GM23338 (cell line): ENCODE measurements at regions not wholly inside any gene's neighbourhood (a gene's known extent, or its start where the extent isn't known, plus 50 kb on each side); places are given as distances from the start of the nearest gene placed in this dataset.

Experiments used
- ATAC-seq: fragments of 200-7000 bp; cut with Tn5 transposase; 3 replicates; pipeline ENCODE4 v1.9.1; 2020
- DNase-seq: peaks from one replicate; pipeline ENCODE4 v3.0.0-alpha.2; 2015; ENCODE audit warnings: low spot score
- H2AFZ ChIP-seq: fragments of 200-600 bp; sonication (generic); 2 replicates; pipeline ENCODE4 v1.8.0; 2016; ENCODE audit warnings: antibody characterized with exemption, mild to moderate bottlenecking, moderate library complexity
- H3F3A ChIP-seq: fragments of 200-600 bp; sonication (generic); replicated peaks from 2 replicates; pipeline ENCODE4 v1.8.0; 2017; ENCODE audit warnings: antibody characterized with exemption, mixed run types, low read depth
- H3K27ac ChIP-seq: fragments of 200-600 bp; sonication (generic); 2 replicates; pipeline ENCODE4 v1.6.1; 2016; ENCODE audit warnings: low read depth
- H3K27me3 ChIP-seq: fragments of 200-600 bp; sonication (generic); 2 replicates; pipeline ENCODE4 v1.8.0; 2016; ENCODE audit warnings: mild to moderate bottlenecking, mixed run types, moderate library complexity; ENCODE audit not compliant: insufficient read depth
- H3K36me3 ChIP-seq: fragments of 200-600 bp; sonication (generic); 2 replicates; pipeline ENCODE4 v1.8.0; 2016; ENCODE audit warnings: mild to moderate bottlenecking; ENCODE audit not compliant: insufficient read depth
- H3K4me1 ChIP-seq: fragments of 200-600 bp; sonication (generic); 2 replicates; pipeline ENCODE4 v1.8.0; 2016; ENCODE audit warnings: mild to moderate bottlenecking, moderate library complexity; ENCODE audit not compliant: insufficient read depth
- H3K4me2 ChIP-seq: fragments of 200-600 bp; sonication (generic); 2 replicates; pipeline ENCODE4 v1.7.1; 2017; ENCODE audit warnings: mixed run types
- H3K4me3 ChIP-seq: fragments of 200-600 bp; sonication (generic); 2 replicates; pipeline ENCODE4 v1.6.1; 2016; ENCODE audit warnings: mixed run types
- H3K79me2 ChIP-seq: fragments of 200-600 bp; sonication (generic); replicated peaks from 2 replicates; pipeline ENCODE4 v1.8.0; 2017; ENCODE audit warnings: mild to moderate bottlenecking; ENCODE audit not compliant: insufficient read depth
- H3K9me2 ChIP-seq: fragments of 200-600 bp; sonication (generic); 2 replicates; pipeline ENCODE4 v1.8.0; 2017; ENCODE audit not compliant: insufficient read depth
- H4K20me1 ChIP-seq: fragments of 200-600 bp; sonication (generic); replicated peaks from 2 replicates; pipeline ENCODE4 v1.8.0; 2017; ENCODE audit warnings: mild to moderate bottlenecking; ENCODE audit not compliant: insufficient read depth
- H3K27ac Mint-ChIP-seq: 2 replicates; pipeline ENCODE4 v1.8.0; 2020; ENCODE audit warnings: inconsistent platforms, mild to moderate bottlenecking, moderate library complexity, mixed read lengths
- H3K27me3 Mint-ChIP-seq: 3 replicates; pipeline ENCODE4 v1.8.0; 2022; ENCODE audit warnings: low read depth, mild to moderate bottlenecking, moderate library complexity, mixed read lengths, inconsistent platforms; ENCODE audit not compliant: insufficient read depth, poor library complexity
- H3K36me3 Mint-ChIP-seq: 3 replicates; pipeline ENCODE4 v1.8.0; 2021; ENCODE audit warnings: low read depth, mild to moderate bottlenecking, inconsistent platforms, moderate library complexity, mixed read lengths
- H3K4me1 Mint-ChIP-seq: 3 replicates; pipeline ENCODE4 v1.8.0; 2020; ENCODE audit warnings: mild to moderate bottlenecking, inconsistent platforms, mixed read lengths
- H3K4me3 Mint-ChIP-seq: 3 replicates; pipeline ENCODE4 v1.8.0; 2021; ENCODE audit warnings: moderate library complexity, mild to moderate bottlenecking, inconsistent platforms, mixed read lengths
- H3K9me3 Mint-ChIP-seq: 3 replicates; pipeline ENCODE4 v1.8.0; 2020; ENCODE audit warnings: moderate library complexity, mild to moderate bottlenecking, inconsistent platforms, mixed read lengths
- CREB1 ChIP-seq: fragments of 250-450 bp; sonication (Bioruptor Pico); IDR thresholded peaks from 2 replicates; pipeline ENCODE4 v1.5.0; 2020; ENCODE audit warnings: low read depth, mild to moderate bottlenecking, moderate library complexity
- EZH2phosphoT487 ChIP-seq: fragments of 200-600 bp; sonication (generic); IDR thresholded peaks from one replicate; pipeline ENCODE4 v1.8.1; 2018; ENCODE audit warnings: antibody characterized with exemption; ENCODE audit not compliant: unreplicated experiment
- ZNF331 ChIP-seq: fragments of 250-450 bp; sonication (Bioruptor Pico); IDR thresholded peaks from 2 replicates; pipeline ENCODE4 v1.5.0; 2020; ENCODE audit warnings: low read depth, mild to moderate bottlenecking, moderate library complexity
- TF ChIP-seq, protein P1 (sequence below), 2 experiments: fragments of 200-600 bp in 1 of 2; sonication (generic) in 1 of 2; conservative IDR thresholded peaks; 2 replicates each; pipeline versions ENCODE4 v1.5.1 to v1.6.1; 2016 to 2017; ENCODE audit warnings: antibody characterized with exemption in 2 of 2, low read depth in 2 of 2, mild to moderate bottlenecking in 2 of 2, moderate library complexity in 1 of 2
- TF ChIP-seq, protein P2 (sequence below): IDR thresholded peaks from one replicate; pipeline ENCODE4 v1.6.1; 2018; ENCODE audit warnings: antibody characterized with exemption; ENCODE audit not compliant: unreplicated experiment
- TF ChIP-seq, protein P3 (sequence below): IDR thresholded peaks from 2 replicates; pipeline ENCODE4 v1.6.1; 2016; ENCODE audit warnings: antibody characterized with exemption

DNA sequence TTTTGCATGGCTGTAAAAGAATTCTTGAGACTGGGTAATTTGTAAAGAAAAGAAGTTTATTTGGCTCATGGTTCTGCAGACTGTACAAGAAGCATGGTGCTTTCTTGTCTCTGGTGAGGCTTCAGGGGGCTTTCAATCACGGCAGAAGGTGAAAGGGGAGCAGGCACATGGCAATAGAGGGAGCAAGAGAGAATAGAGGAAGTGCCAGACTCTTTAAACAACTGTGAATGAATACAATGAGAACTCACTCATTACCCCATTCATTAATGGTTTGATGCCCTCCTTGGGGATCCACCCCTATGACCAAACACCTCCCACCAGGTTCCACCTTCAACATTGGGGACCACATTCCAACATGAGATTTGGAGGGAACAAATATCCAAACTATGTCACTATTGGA is 463.5 kb downstream of the MTX2 start:
- no peaks in the 10 kb centered on the region for H3K4me1 Mint-ChIP-seq
- Histone ChIP-seq H4K20me1 (no peaks in the 10 kb centered on the region), H3K4me1 (no peaks in the 10 kb centered on the region), H3K4me2 (no peak overlapping the region), H3K27ac (no peak overlapping the region), H3K36me3 (no peaks in the 10 kb centered on the region), H3K4me3 (no peak overlapping the region), H3K9me2 (peaks cover 6% of the 10 kb centered on the region; the same call in 1 of the 2 replicates), H3K79me2 (no peaks in the 10 kb centered on the region), H3F3A (no peaks in the 10 kb centered on the region), H3K27me3 (no peaks in the 10 kb centered on the region), H2AFZ (peak overlapping the region; percentile 61)
- H3K4me3 Mint-ChIP-seq, result no peak overlapping the region
- no peak for TF ChIP-seq EZH2phosphoT487
- no peak for TF ChIP-seq CREB1 (CRISPR knock-in tag)
- TF ChIP-seq, protein P1, sequence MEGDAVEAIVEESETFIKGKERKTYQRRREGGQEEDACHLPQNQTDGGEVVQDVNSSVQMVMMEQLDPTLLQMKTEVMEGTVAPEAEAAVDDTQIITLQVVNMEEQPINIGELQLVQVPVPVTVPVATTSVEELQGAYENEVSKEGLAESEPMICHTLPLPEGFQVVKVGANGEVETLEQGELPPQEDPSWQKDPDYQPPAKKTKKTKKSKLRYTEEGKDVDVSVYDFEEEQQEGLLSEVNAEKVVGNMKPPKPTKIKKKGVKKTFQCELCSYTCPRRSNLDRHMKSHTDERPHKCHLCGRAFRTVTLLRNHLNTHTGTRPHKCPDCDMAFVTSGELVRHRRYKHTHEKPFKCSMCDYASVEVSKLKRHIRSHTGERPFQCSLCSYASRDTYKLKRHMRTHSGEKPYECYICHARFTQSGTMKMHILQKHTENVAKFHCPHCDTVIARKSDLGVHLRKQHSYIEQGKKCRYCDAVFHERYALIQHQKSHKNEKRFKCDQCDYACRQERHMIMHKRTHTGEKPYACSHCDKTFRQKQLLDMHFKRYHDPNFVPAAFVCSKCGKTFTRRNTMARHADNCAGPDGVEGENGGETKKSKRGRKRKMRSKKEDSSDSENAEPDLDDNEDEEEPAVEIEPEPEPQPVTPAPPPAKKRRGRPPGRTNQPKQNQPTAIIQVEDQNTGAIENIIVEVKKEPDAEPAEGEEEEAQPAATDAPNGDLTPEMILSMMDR (conservative IDR thresholded peaks at IDR 0.05; ENCODE audit: low read depth in 2 of 2), result no peak
- TF ChIP-seq ZNF331 (CRISPR knock-in tag), result no peak
- TF ChIP-seq, protein P2, sequence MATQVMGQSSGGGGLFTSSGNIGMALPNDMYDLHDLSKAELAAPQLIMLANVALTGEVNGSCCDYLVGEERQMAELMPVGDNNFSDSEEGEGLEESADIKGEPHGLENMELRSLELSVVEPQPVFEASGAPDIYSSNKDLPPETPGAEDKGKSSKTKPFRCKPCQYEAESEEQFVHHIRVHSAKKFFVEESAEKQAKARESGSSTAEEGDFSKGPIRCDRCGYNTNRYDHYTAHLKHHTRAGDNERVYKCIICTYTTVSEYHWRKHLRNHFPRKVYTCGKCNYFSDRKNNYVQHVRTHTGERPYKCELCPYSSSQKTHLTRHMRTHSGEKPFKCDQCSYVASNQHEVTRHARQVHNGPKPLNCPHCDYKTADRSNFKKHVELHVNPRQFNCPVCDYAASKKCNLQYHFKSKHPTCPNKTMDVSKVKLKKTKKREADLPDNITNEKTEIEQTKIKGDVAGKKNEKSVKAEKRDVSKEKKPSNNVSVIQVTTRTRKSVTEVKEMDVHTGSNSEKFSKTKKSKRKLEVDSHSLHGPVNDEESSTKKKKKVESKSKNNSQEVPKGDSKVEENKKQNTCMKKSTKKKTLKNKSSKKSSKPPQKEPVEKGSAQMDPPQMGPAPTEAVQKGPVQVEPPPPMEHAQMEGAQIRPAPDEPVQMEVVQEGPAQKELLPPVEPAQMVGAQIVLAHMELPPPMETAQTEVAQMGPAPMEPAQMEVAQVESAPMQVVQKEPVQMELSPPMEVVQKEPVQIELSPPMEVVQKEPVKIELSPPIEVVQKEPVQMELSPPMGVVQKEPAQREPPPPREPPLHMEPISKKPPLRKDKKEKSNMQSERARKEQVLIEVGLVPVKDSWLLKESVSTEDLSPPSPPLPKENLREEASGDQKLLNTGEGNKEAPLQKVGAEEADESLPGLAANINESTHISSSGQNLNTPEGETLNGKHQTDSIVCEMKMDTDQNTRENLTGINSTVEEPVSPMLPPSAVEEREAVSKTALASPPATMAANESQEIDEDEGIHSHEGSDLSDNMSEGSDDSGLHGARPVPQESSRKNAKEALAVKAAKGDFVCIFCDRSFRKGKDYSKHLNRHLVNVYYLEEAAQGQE, result no peak
- TF ChIP-seq, protein P3, sequence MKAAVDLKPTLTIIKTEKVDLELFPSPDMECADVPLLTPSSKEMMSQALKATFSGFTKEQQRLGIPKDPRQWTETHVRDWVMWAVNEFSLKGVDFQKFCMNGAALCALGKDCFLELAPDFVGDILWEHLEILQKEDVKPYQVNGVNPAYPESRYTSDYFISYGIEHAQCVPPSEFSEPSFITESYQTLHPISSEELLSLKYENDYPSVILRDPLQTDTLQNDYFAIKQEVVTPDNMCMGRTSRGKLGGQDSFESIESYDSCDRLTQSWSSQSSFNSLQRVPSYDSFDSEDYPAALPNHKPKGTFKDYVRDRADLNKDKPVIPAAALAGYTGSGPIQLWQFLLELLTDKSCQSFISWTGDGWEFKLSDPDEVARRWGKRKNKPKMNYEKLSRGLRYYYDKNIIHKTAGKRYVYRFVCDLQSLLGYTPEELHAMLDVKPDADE, result no peak
- no peak for DNase-seq
- ATAC-seq, result no peak
- H3K27ac Mint-ChIP-seq, result no peak overlapping the region
- H3K36me3 Mint-ChIP-seq, result no peaks in the 10 kb centered on the region
- peaks cover 2% of the 10 kb centered on the region for H3K27me3 Mint-ChIP-seq
- no peaks in the 10 kb centered on the region for H3K9me3 Mint-ChIP-seq

DNA sequence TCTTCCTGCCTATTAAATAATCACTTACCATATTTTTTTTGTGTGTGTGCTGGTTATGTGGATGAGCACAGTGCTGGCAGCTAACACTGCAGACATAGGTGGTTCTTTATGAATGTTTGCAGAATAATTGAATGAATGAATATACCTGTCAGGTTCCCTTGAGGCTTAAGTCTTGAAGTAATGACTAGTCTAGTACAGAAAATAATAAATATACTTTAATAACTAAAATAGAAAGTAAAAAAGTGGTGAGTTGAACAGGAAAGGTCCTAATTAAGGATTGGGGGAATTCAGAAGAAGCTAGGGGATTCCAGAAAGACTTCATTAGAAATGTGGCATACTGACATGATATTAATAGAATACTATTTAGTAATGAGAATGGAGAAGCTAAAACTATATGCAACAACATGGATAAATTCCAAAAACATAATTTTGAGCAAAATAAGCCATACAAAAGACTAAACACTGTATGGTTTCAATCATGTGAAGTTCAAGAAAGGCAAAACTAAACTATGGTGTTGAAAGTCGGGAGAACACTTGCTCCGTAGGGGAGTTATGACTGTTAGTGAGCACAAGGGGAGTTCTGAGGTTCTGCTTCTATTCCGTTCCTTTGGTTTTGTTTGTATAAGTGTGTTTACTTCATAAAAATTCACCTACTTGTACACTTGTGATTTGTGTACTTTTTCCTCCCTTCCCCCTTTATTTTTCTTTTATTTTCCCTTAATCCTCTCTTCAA is 464.6 kb downstream of the MTX2 start:
- H3K27ac Mint-ChIP-seq, result no peak overlapping the region
- no peak overlapping the region for H3K4me3 ChIP-seq
- no peak overlapping the region for H3K4me2 ChIP-seq

More for the DNA sequence above, 464.6 kb downstream of the MTX2 start:
- Histone ChIP-seq H3F3A (no peaks in the 10 kb centered on the region), H3K36me3 (no peaks in the 10 kb centered on the region), H3K9me2 (peaks cover 14% of the 10 kb centered on the region; the same call in 1 of the 2 replicates), H3K27ac (no peak overlapping the region), H4K20me1 (no peaks in the 10 kb centered on the region), H3K27me3 (no peaks in the 10 kb centered on the region), H2AFZ (no peak overlapping the region), H3K79me2 (no peaks in the 10 kb centered on the region), H3K4me1 (no peaks in the 10 kb centered on the region)
- no peaks in the 10 kb centered on the region for H3K27me3 Mint-ChIP-seq
- no peaks in the 10 kb centered on the region for H3K4me1 Mint-ChIP-seq
- H3K9me3 Mint-ChIP-seq, result no peaks in the 10 kb centered on the region
- ATAC-seq (no peak), DNase-seq (no peak)
- no peak overlapping the region for H3K4me3 Mint-ChIP-seq
- no peaks in the 10 kb centered on the region for H3K36me3 Mint-ChIP-seq
- TF ChIP-seq, protein P3, result no peak
- TF ChIP-seq, protein P2, result no peak
- no peak for TF ChIP-seq ZNF331 (CRISPR knock-in tag)
- TF ChIP-seq CREB1 (CRISPR knock-in tag), result no peak
